WTC11 (cell line): ENCODE measurements at regions not wholly inside any gene's neighbourhood (a gene's known extent, or its start where the extent isn't known, plus 50 kb on each side); places are given as distances from the start of the nearest gene placed in this dataset.

Experiments
- ATAC-seq: fragments of 200-7000 bp; cut with Tn5 transposase; 2 replicates; pipeline ENCODE4 v1.10.0; 2021; ENCODE audit warnings: mild to moderate bottlenecking, moderate library complexity
- CTCF ChIA-PET: fragments of 300-600 bp; sonication (Branson Sonifier 250); formaldehyde crosslinking; loops from one replicate; lab custom pipeline; 2021; ENCODE audit warnings: antibody characterized with exemption; lab: Charles Lee
- POLR2A ChIA-PET: fragments of 350-600 bp; sonication (Branson Sonifier 250); formaldehyde crosslinking; loops from one replicate; lab custom pipeline; 2021; ENCODE audit warnings: antibody characterized with exemption; lab: Charles Lee
- DNase-seq: peaks from one replicate; pipeline ENCODE4 v3.0.0; 2021; ENCODE audit warnings: low spot score
- H3K27ac Mint-ChIP-seq: 2 replicates; pipeline ENCODE4 v1.8.0; 2021; ENCODE audit warnings: mixed read lengths
- H3K27me3 Mint-ChIP-seq: 2 replicates; pipeline ENCODE4 v1.8.0; 2021; ENCODE audit warnings: low read depth, mild to moderate bottlenecking, moderate library complexity, mixed read lengths
- H3K36me3 Mint-ChIP-seq: 2 replicates; pipeline ENCODE4 v1.8.0; 2021; ENCODE audit warnings: mixed read lengths
- H3K4me1 Mint-ChIP-seq: 2 replicates; pipeline ENCODE4 v1.8.0; 2022; ENCODE audit warnings: mixed read lengths
- H3K4me3 Mint-ChIP-seq: 2 replicates; pipeline ENCODE4 v1.8.0; 2021; ENCODE audit warnings: mild to moderate bottlenecking, moderate library complexity, mixed read lengths
- H3K9me3 Mint-ChIP-seq: 2 replicates; pipeline ENCODE4 v1.8.0; 2021; ENCODE audit warnings: mixed read lengths
- CREM ChIP-seq: sonication (generic); formaldehyde crosslinking; IDR thresholded peaks from 2 replicates; pipeline ENCODE4 v1.8.1; 2022; ENCODE audit warnings: mild to moderate bottlenecking, missing genetic modification reagents, moderate library complexity
- EMX1 ChIP-seq: fragments of 250-450 bp; sonication (Bioruptor Pico); IDR thresholded peaks from 2 replicates; pipeline ENCODE4 v1.8.0; 2021; ENCODE audit warnings: mild to moderate bottlenecking
- ERG ChIP-seq: fragments of 250-450 bp; sonication (Bioruptor Pico); IDR thresholded peaks from 2 replicates; pipeline ENCODE4 v1.8.0; 2021; ENCODE audit warnings: mild to moderate bottlenecking
- FOXP1 ChIP-seq: sonication (generic); formaldehyde crosslinking; IDR thresholded peaks from 2 replicates; pipeline ENCODE4 v1.8.0; 2022; ENCODE audit warnings: missing genetic modification reagents, mild to moderate bottlenecking, moderate library complexity, borderline replicate concordance
- HMGA2 ChIP-seq: fragments of 250-450 bp; sonication (Bioruptor Pico); IDR thresholded peaks from 2 replicates; pipeline ENCODE4 v1.4.0; 2021; ENCODE audit warnings: mild to moderate bottlenecking, moderate library complexity
- IRF2 ChIP-seq: sonication (generic); formaldehyde crosslinking; IDR thresholded peaks from 2 replicates; pipeline ENCODE4 v1.8.0; 2022; ENCODE audit warnings: low read depth, missing genetic modification reagents, borderline replicate concordance
- JUN ChIP-seq: sonication (generic); formaldehyde crosslinking; IDR thresholded peaks from 2 replicates; pipeline ENCODE4 v1.8.0; 2023; ENCODE audit warnings: mild to moderate bottlenecking, missing genetic modification reagents
- MXD4 ChIP-seq: fragments of 250-450 bp; sonication (Bioruptor Pico); IDR thresholded peaks from 2 replicates; pipeline ENCODE4 v1.8.0; 2021; ENCODE audit warnings: mild to moderate bottlenecking, moderate library complexity, borderline replicate concordance
- NFATC4 ChIP-seq: fragments of 250-450 bp; sonication (Bioruptor Pico); IDR thresholded peaks from 2 replicates; pipeline ENCODE4 v1.9.0; 2021; ENCODE audit warnings: mild to moderate bottlenecking
- NFE2L1 ChIP-seq: sonication (generic); formaldehyde crosslinking; IDR thresholded peaks from 2 replicates; pipeline ENCODE4 v1.8.1; 2023; ENCODE audit warnings: missing genetic modification reagents
- OVOL2 ChIP-seq: fragments of 250-450 bp; sonication (Bioruptor Pico); IDR thresholded peaks from 2 replicates; pipeline ENCODE4 v1.9.0; 2021; ENCODE audit warnings: mild to moderate bottlenecking, borderline replicate concordance
- PRDM15 ChIP-seq: sonication (generic); formaldehyde crosslinking; IDR thresholded peaks from 2 replicates; pipeline ENCODE4 v1.8.0; 2022; ENCODE audit warnings: missing genetic modification reagents
- PREB ChIP-seq: sonication (generic); formaldehyde crosslinking; IDR thresholded peaks from 2 replicates; pipeline ENCODE4 v1.8.1; 2022; ENCODE audit warnings: mild to moderate bottlenecking, missing genetic modification reagents, moderate library complexity, borderline replicate concordance
- PRRX2 ChIP-seq: fragments of 250-450 bp; sonication (Bioruptor Pico); IDR thresholded peaks from 2 replicates; pipeline ENCODE4 v1.8.0; 2021; ENCODE audit warnings: mild to moderate bottlenecking
- SMAD4 ChIP-seq: sonication (generic); formaldehyde crosslinking; IDR thresholded peaks from 2 replicates; pipeline ENCODE4 v1.8.0; 2022; ENCODE audit warnings: mild to moderate bottlenecking, missing genetic modification reagents
- TCF7 ChIP-seq: sonication (generic); formaldehyde crosslinking; IDR thresholded peaks from 2 replicates; pipeline ENCODE4 v1.8.0; 2022; ENCODE audit warnings: mild to moderate bottlenecking, low read depth, missing genetic modification reagents, moderate library complexity
- TEAD1 ChIP-seq: sonication (generic); formaldehyde crosslinking; IDR thresholded peaks from 2 replicates; pipeline ENCODE4 v1.8.0; 2022; ENCODE audit warnings: mild to moderate bottlenecking, missing genetic modification reagents
- TEAD4 ChIP-seq: sonication (generic); formaldehyde crosslinking; IDR thresholded peaks from 2 replicates; pipeline ENCODE4 v1.8.0; 2022; ENCODE audit warnings: mild to moderate bottlenecking, missing genetic modification reagents
- ZNF138 ChIP-seq: sonication (generic); formaldehyde crosslinking; conservative IDR thresholded peaks from 2 replicates; pipeline ENCODE4 v1.8.1; 2022; ENCODE audit warnings: mild to moderate bottlenecking, moderate library complexity, missing genetic modification reagents
- ZNF232 ChIP-seq: sonication (generic); formaldehyde crosslinking; IDR thresholded peaks from 2 replicates; pipeline ENCODE4 v1.8.0; 2022; ENCODE audit warnings: mild to moderate bottlenecking, missing genetic modification reagents
- ZNF263 ChIP-seq: sonication (generic); formaldehyde crosslinking; IDR thresholded peaks from 2 replicates; pipeline ENCODE4 v1.8.1; 2022; ENCODE audit warnings: low read depth, mild to moderate bottlenecking, moderate library complexity, missing genetic modification reagents
- ZNF281 ChIP-seq: sonication (generic); formaldehyde crosslinking; IDR thresholded peaks from 2 replicates; pipeline ENCODE4 v1.8.0; 2023; ENCODE audit warnings: mild to moderate bottlenecking, missing genetic modification reagents
- ZNF512 ChIP-seq: sonication (generic); formaldehyde crosslinking; IDR thresholded peaks from 2 replicates; pipeline ENCODE4 v1.8.1; 2022; ENCODE audit warnings: missing genetic modification reagents, borderline replicate concordance

GRCh38 chr10:123398756-123399155, 244.6 kb downstream of the BUB3 start:
- Mint-ChIP-seq H3K27ac (no peak overlapping the region), H3K36me3 (peaks cover 20% of the 10 kb centered on the region), H3K4me1 (0 out of 2 replicates have a peak, but pooled peaks cover 4% of the 10 kb centered on the region), H3K27me3 (no peaks in the 10 kb centered on the region; the same call in 1 of the 2 replicates), H3K9me3 (peaks cover 27% of the 10 kb centered on the region), H3K4me3 (no peak overlapping the region)
- TF ChIP-seq PREB (CRISPR knock-in tag) (no peak), PRRX2 (CRISPR knock-in tag) (no peak), ZNF138 (no peak), HMGA2 (CRISPR knock-in tag) (no peak), CREM (CRISPR knock-in tag) (no peak), ERG (no peak), PRDM15 (CRISPR knock-in tag) (no peak), ZNF232 (no peak), TEAD1 (CRISPR knock-in tag) (no peak), NFATC4 (CRISPR knock-in tag) (no peak), ZNF512 (no peak), SMAD4 (no peak), TCF7 (CRISPR knock-in tag) (no peak), ZNF263 (CRISPR knock-in tag) (no peak), NFE2L1 (CRISPR knock-in tag) (no peak), IRF2 (no peak)
- ATAC-seq (no peak), DNase-seq (no peak)
- ChIA-PET POLR2A (no interaction called here), CTCF (no interaction called here)

- CTCF ChIA-PET: no interaction called here
- no peak overlapping the region for H3K27ac Mint-ChIP-seq
- no peak for DNase-seq
These were observed 245.2 kb downstream of the BUB3 start for GRCh38 chr10:123399276-123399839.

More at GRCh38 chr10:123399276-123399839, 245.2 kb downstream of the BUB3 start:
- H3K36me3 Mint-ChIP-seq: peaks cover 24% of the 10 kb centered on the region
- H3K4me1 Mint-ChIP-seq: 0 out of 2 replicates have a peak, but pooled peaks cover 4% of the 10 kb centered on the region
- H3K27me3 Mint-ChIP-seq: no peaks in the 10 kb centered on the region; the same call in 1 of the 2 replicates
- POLR2A ChIA-PET: no interaction called here
- H3K9me3 Mint-ChIP-seq: peaks cover 31% of the 10 kb centered on the region
- no peak for TF ChIP-seq EMX1
- no peak for TF ChIP-seq TEAD4 (CRISPR knock-in tag)
- TF ChIP-seq MXD4 (CRISPR knock-in tag): no peak
- TF ChIP-seq FOXP1: no peak
- TF ChIP-seq ZNF281: no peak
- no peak for TF ChIP-seq OVOL2 (CRISPR knock-in tag)
- no peak for TF ChIP-seq JUN (CRISPR knock-in tag)
- no peak overlapping the region for H3K4me3 Mint-ChIP-seq
- no peak for ATAC-seq
